GM21723 (cell line): ENCODE measurements at regions not wholly inside any gene's neighbourhood (a gene's known extent, or its start where the extent isn't known, plus 50 kb on each side); places are given as distances from the start of the nearest gene placed in this dataset.
"Not testable (repeated sequence)": the region's sequence is repeated elsewhere in the genome, so short reads cannot be mapped to it uniquely, and the experiment has no call there.

Source experiments
- ATAC-seq: cut with Tn5 transposase; IDR thresholded peaks from one replicate; pipeline ENCODE4 v1.9.1; 2021; ENCODE audit warnings: mild to moderate bottlenecking, moderate library complexity; ENCODE audit not compliant: unreplicated experiment

- ATAC-seq: no peak
Observed at GRCh38 chr12:96085475-96085874, 50.1 kb upstream of the LTA4H start.

GRCh38 chr12:96086190-96086589, 50.8 kb upstream of the LTA4H start:
- ATAC-seq: not testable (repeated sequence)

GRCh38 chr12:96091833-96092232, 56.4 kb upstream of the LTA4H start:
- ATAC-seq: no peak

- ATAC-seq: no peak
Observed at GRCh38 chr12:96093543-96094196, 58.3 kb upstream of the LTA4H start.

GRCh38 chr12:96094201-96094600, 58.8 kb upstream of the LTA4H start:
- ATAC-seq: no peak

- no peak for ATAC-seq
Observed at GRCh38 chr12:96098631-96099030, 63.2 kb upstream of the LTA4H start.

GRCh38 chr12:96099421-96099820, 64.0 kb upstream of the LTA4H start:
- no peak for ATAC-seq

GRCh38 chr12:96099986-96100385, 64.6 kb upstream of the LTA4H start:
- no peak for ATAC-seq

- no peak for ATAC-seq
Observed at GRCh38 chr12:96101806-96102205, 66.4 kb upstream of the LTA4H start.

- no peak for ATAC-seq
Observed at GRCh38 chr12:96103067-96103644, 67.8 kb upstream of the LTA4H start.

- ATAC-seq: no peak
Observed at GRCh38 chr12:96104566-96104965, 69.2 kb upstream of the LTA4H start.

- no peak for ATAC-seq
Observed at GRCh38 chr12:96106137-96106536, 70.8 kb upstream of the LTA4H start.

GRCh38 chr12:96107236-96107635, 71.8 kb upstream of the LTA4H start:
- no peak for ATAC-seq

GRCh38 chr12:96108321-96108720, 72.9 kb upstream of the LTA4H start:
- ATAC-seq: no peak

- ATAC-seq: not testable (repeated sequence)
Observed at GRCh38 chr12:96108941-96109340, 73.6 kb upstream of the LTA4H start.

- ATAC-seq: no peak
Observed at GRCh38 chr12:96112733-96113132, 77.3 kb upstream of the LTA4H start.

- no peak for ATAC-seq
Observed at GRCh38 chr12:96117460-96117859, 76.7 kb upstream of the ELK3 start.

- peak; percentile 16 for ATAC-seq
Observed at GRCh38 chr12:96120359-96121100, 73.6 kb upstream of the ELK3 start.

GRCh38 chr12:96121271-96121711, 72.9 kb upstream of the ELK3 start:
- ATAC-seq: peak; percentile 67

- ATAC-seq: not testable (repeated sequence)
Observed at GRCh38 chr12:96128292-96128691, 65.9 kb upstream of the ELK3 start.

- no peak for ATAC-seq
Observed at GRCh38 chr12:96130396-96131059, 63.6 kb upstream of the ELK3 start.
